HL-60 (cell line): ENCODE measurements at regions not wholly inside any gene's neighbourhood (a gene's known extent, or its start where the extent isn't known, plus 50 kb on each side); places are given as distances from the start of the nearest gene placed in this dataset.

Source experiments
- DNase-seq, 2 experiments: peaks; one replicate each; pipeline ENCODE4 v3.0.0-alpha.2; 2010 to 2020; ENCODE audit warnings: low read depth in 1 of 2, low spot score in 1 of 2
- H3K27ac ChIP-seq: fragments of 250-450 bp; sonication (Bioruptor Pico); replicated peaks from 2 replicates; pipeline ENCODE4 v1.5.1; 2020; ENCODE audit warnings: mild to moderate bottlenecking, moderate library complexity
- H3K27me3 ChIP-seq: fragments of 250-450 bp; sonication (Bioruptor Pico); 2 replicates; pipeline ENCODE4 v1.5.1; 2021; ENCODE audit warnings: mild to moderate bottlenecking, moderate library complexity; ENCODE audit not compliant: insufficient read depth, poor library complexity, severe bottlenecking
- H3K4me3 ChIP-seq: replicated peaks from 2 replicates; pipeline ENCODE4 v1.5.1; 2011; ENCODE audit warnings: mild to moderate bottlenecking, control low read depth, low read length; ENCODE audit not compliant: insufficient read depth
- CTCF ChIP-seq: IDR thresholded peaks from one replicate; pipeline ENCODE4 v1.5.1; 2011; ENCODE audit warnings: low read length, control low read depth, inconsistent platforms; ENCODE audit not compliant: insufficient read depth
- GABPA ChIP-seq: IDR thresholded peaks from 2 replicates; pipeline ENCODE4 v1.6.1; 2012; ENCODE audit warnings: low read depth
- POLR2AphosphoS5 ChIP-seq: IDR thresholded peaks from 2 replicates; pipeline ENCODE4 v1.6.1; 2012; ENCODE audit warnings: low read depth
- REST ChIP-seq: IDR thresholded peaks from 2 replicates; pipeline ENCODE4 v1.6.1; 2012; ENCODE audit warnings: low read depth; ENCODE audit not compliant: insufficient replicate concordance
- SPI1 ChIP-seq: IDR thresholded peaks from 2 replicates; pipeline ENCODE4 v1.6.1; 2012; ENCODE audit warnings: low read depth, mild to moderate bottlenecking, borderline replicate concordance

GRCh38 chr2:217742841-217743240 lies 260.0 kb downstream of the TNS1 start:
- TF ChIP-seq CTCF (no peak), POLR2AphosphoS5 (no peak), REST (no peak), GABPA (no peak)
- DNase-seq: no peak
- Histone ChIP-seq H3K27ac (no peak overlapping the region), H3K27me3 (peaks cover 3% of the 10 kb centered on the region), H3K4me3 (no peak overlapping the region)

GRCh38 chr2:217742276-217742675 lies 260.5 kb downstream of the TNS1 start:
- Histone ChIP-seq H3K27me3 (peaks cover 3% of the 10 kb centered on the region), H3K4me3 (no peak overlapping the region), H3K27ac (no peak overlapping the region)
- DNase-seq: no peak
- TF ChIP-seq CTCF: no peak
- no peak for TF ChIP-seq GABPA
- no peak for TF ChIP-seq POLR2AphosphoS5
- no peak for TF ChIP-seq REST
- TF ChIP-seq SPI1: no peak

- Histone ChIP-seq H3K27me3 (peaks cover 3% of the 10 kb centered on the region), H3K4me3 (no peak overlapping the region), H3K27ac (no peak overlapping the region)
- no peak for TF ChIP-seq CTCF
- TF ChIP-seq SPI1: no peak
- no peak for TF ChIP-seq GABPA
- no peak for DNase-seq
Observed at GRCh38 chr2:217741381-217741955, 261.3 kb downstream of the TNS1 start.

GRCh38 chr2:217740756-217741155 lies 262.0 kb downstream of the TNS1 start:
- Histone ChIP-seq H3K27me3 (peaks cover 7% of the 10 kb centered on the region), H3K27ac (no peak overlapping the region), H3K4me3 (no peak overlapping the region)
- no peak for DNase-seq
- TF ChIP-seq POLR2AphosphoS5: no peak
